Pancreas (tissue), 10 donors: ENCODE measurements at regions not wholly inside any gene's neighbourhood (a gene's known extent, or its start where the extent isn't known, plus 50 kb on each side); places are given as distances from the start of the nearest gene placed in this dataset.
A peak's percentile ranks its signal among the peaks of the same experiment; 100 is the strongest.
"Not testable (repeated sequence)": the region's sequence is repeated elsewhere in the genome, so short reads cannot be mapped to it uniquely, and the experiment has no call there.

Experiments used
- ATAC-seq, 4 donors: fragments of 200-7000 bp; cut with Tn5 transposase; one replicate each; pipeline versions ENCODE4 v1.8.0 to v1.9.1; 2020; ENCODE audit warnings: mild to moderate bottlenecking in 4 of 4, moderate library complexity in 4 of 4
- DNase-seq, 6 donors: peaks; one replicate each; pipeline ENCODE4 v3.0.0-alpha.2; 2020
- FAIRE-seq: peaks from 2 replicates; lab custom pipeline; 2012; peaks lifted over from hg19 to GRCh38; lab: Jason Lieb, UNC
- H3K27ac ChIP-seq, 4 donors: fragments of 200-600 bp; sonication (generic); 1 replicate in 3 of 4; 2 replicates in 1 of 4; pipeline versions ENCODE4 v1.5.0 to v1.8.0; 2020
- H3K27me3 ChIP-seq, 4 donors: fragments of 200-600 bp; one replicate each; pipeline ENCODE4 v1.8.0; 2021
- H3K36me3 ChIP-seq, 3 donors: fragments of 200-600 bp; sonication (generic) in 1 of 3; one replicate each; pipeline versions ENCODE4 v1.5.0 to v1.8.0; 2020 to 2021
- H3K4me1 ChIP-seq, 3 donors: fragments of 200-600 bp; one replicate each; pipeline ENCODE4 v1.8.0; 2021
- H3K4me3 ChIP-seq, 4 donors: fragments of 200-600 bp; sonication (generic) in 2 of 4; one replicate each; pipeline versions ENCODE4 v1.5.0 to v1.8.0; 2020 to 2021
- H3K9me3 ChIP-seq, 4 donors: fragments of 200-600 bp; one replicate each; pipeline ENCODE4 v1.8.0; 2021
- CTCF ChIP-seq, 4 donors: fragments of 200-600 bp; sonication (generic) in 3 of 4; IDR thresholded peaks; one replicate each; pipeline versions ENCODE4 v1.5.0 to v1.8.0; 2021; ENCODE audit warnings: antibody characterized with exemption in 4 of 4
- WGBS, 2 donors: extraction: QIAGEN DNeasy Blood & Tissue Kit; methylation state at CpG; one replicate each; pipeline ENCODE4 v1.1.7; 2013; 5-methylcytosine and 5-hydroxymethylcytosine counted together
- intact Hi-C, 3 donors: fragments of 100-400 bp; cut with DNase I; formaldehyde crosslinking; loops; one replicate each; pipeline versions ENCODE4 v1.11.1 to v1.14.2; 2022
- donor health status: healthy with polysubstance abuse.
- donor health status: DM: no; HTN: no; CAD: no; lungs with moderate emphysema.
- donor health status: DM: no; HTN: no; CAD: no.
- donor health status: control.
- donor health status: control.
- donor health status: Bipolar disorder and iron deficiency.
- donor health status: DM: yes; HTN: yes; CAD: no.
- donor health status: DM: no; HTN: no; CAD: no.
- donor health status: DM: no; HTN: no; CAD: no.
- donor health status: DM: yes; HTN: yes; CAD: no.

- no peak for TF ChIP-seq CTCF (IDR thresholded peaks at IDR 0.05)
- DNase-seq: no peak
- WGBS, 2 donors: 52 to 71% methylated on average over 3 of the region's 3 CpGs
- H3K36me3 ChIP-seq: no peaks in the 10 kb centered on the region
- intact Hi-C loops: no loop called here
- FAIRE-seq: no peak
- H3K4me3 ChIP-seq: no peak overlapping the region
- no peaks in the 10 kb centered on the region for H3K27me3 ChIP-seq
- no peaks in the 10 kb centered on the region for H3K9me3 ChIP-seq
- ATAC-seq: no peak
- H3K4me1 ChIP-seq: no peaks in the 10 kb centered on the region
- no peak overlapping the region for H3K27ac ChIP-seq
Observed at GRCh38 chr5:30376848-30377247, 816.6 kb upstream of the CDH6 start.

GRCh38 chr5:30368064-30368463 lies 825.4 kb upstream of the CDH6 start:
- FAIRE-seq: no peak
- no peak for TF ChIP-seq CTCF (IDR thresholded peaks at IDR 0.05)
- no peak for ATAC-seq
- H3K27ac ChIP-seq: no peak overlapping the region
- H3K4me1 ChIP-seq: no peaks in the 10 kb centered on the region
- no peak overlapping the region for H3K4me3 ChIP-seq
- H3K27me3 ChIP-seq: no peaks in the 10 kb centered on the region
- 43 to 67% methylated on average over 4 of the region's 4 CpGs for WGBS, 2 donors
- DNase-seq: no peak
- intact Hi-C loops: no loop called here
- no peaks in the 10 kb centered on the region for H3K9me3 ChIP-seq
- H3K36me3 ChIP-seq: no peaks in the 10 kb centered on the region

GRCh38 chr5:30365031-30365430 lies 828.5 kb upstream of the CDH6 start:
- 65 to 74% methylated on average over 8 of the region's 8 CpGs for WGBS, 2 donors

GRCh38 chr5:30357371-30357770 lies 836.1 kb upstream of the CDH6 start:
- Histone ChIP-seq H3K27me3 (no peaks in the 10 kb centered on the region), H3K36me3 (no peaks in the 10 kb centered on the region), H3K4me1 (no peaks in the 10 kb centered on the region), H3K9me3 (no peaks in the 10 kb centered on the region), H3K4me3 (no peak overlapping the region), H3K27ac (no peak overlapping the region)
- 62 to 74% methylated on average over 1 of the region's 1 CpG for WGBS, 2 donors
- DNase-seq: no peak
- intact Hi-C loops: no loop called here
- no peak for FAIRE-seq
- TF ChIP-seq CTCF (IDR thresholded peaks at IDR 0.05): no peak
- no peak for ATAC-seq

More at GRCh38 chr5:30365031-30365430, 828.5 kb upstream of the CDH6 start:
- H3K9me3 ChIP-seq, DNase-seq, H3K27ac ChIP-seq, H3K36me3 ChIP-seq, H3K4me1 ChIP-seq, FAIRE-seq, intact Hi-C loops, H3K4me3 ChIP-seq, H3K27me3 ChIP-seq, ATAC-seq: not testable (repeated sequence)

GRCh38 chr5:30355675-30356074 lies 837.8 kb upstream of the CDH6 start:
- ATAC-seq: no peak
- WGBS, 2 donors: 58 to 64% methylated on average over 5 of the region's 5 CpGs
- H3K9me3 ChIP-seq: no peaks in the 10 kb centered on the region
- no peaks in the 10 kb centered on the region for H3K27me3 ChIP-seq
- TF ChIP-seq CTCF (IDR thresholded peaks at IDR 0.05): no peak
- H3K36me3 ChIP-seq: no peaks in the 10 kb centered on the region
- H3K4me1 ChIP-seq: no peaks in the 10 kb centered on the region
- DNase-seq: no peak
- FAIRE-seq: no peak
- H3K27ac ChIP-seq: no peak overlapping the region
- intact Hi-C loops: no loop called here
- H3K4me3 ChIP-seq: no peak overlapping the region

GRCh38 chr5:30347858-30348257 lies 845.6 kb upstream of the CDH6 start:
- no peak for TF ChIP-seq CTCF (IDR thresholded peaks at IDR 0.05)
- H3K36me3 ChIP-seq: no peaks in the 10 kb centered on the region
- no peak for FAIRE-seq
- H3K9me3 ChIP-seq: no peaks in the 10 kb centered on the region
- DNase-seq: no peak
- WGBS, 2 donors: 41 to 51% methylated on average over 3 of the region's 3 CpGs
- ATAC-seq: no peak
- no peak overlapping the region for H3K4me3 ChIP-seq
- H3K4me1 ChIP-seq: no peaks in the 10 kb centered on the region
- H3K27ac ChIP-seq: no peak overlapping the region
- intact Hi-C loops: no loop called here
- H3K27me3 ChIP-seq: no peaks in the 10 kb centered on the region

GRCh38 chr5:30345539-30346345 lies 847.7 kb upstream of the CDH6 start:
- DNase-seq: peak in 2 of 6 donors; percentile 16 to 46
- WGBS, 2 donors: 44 to 54% methylated on average over 38 to 49 of the region's 50 CpGs
- intact Hi-C loops: not testable (repeated sequence)

More at GRCh38 chr5:30345539-30346345, 847.7 kb upstream of the CDH6 start:
- H3K27me3 ChIP-seq, H3K27ac ChIP-seq, H3K4me3 ChIP-seq, ATAC-seq, H3K9me3 ChIP-seq, H3K36me3 ChIP-seq, H3K4me1 ChIP-seq, FAIRE-seq: not testable (repeated sequence)
